ENCODE measurements at regions not wholly inside any gene's neighbourhood (a gene's known extent, or its start where the extent isn't known, plus 50 kb on each side); places are given as distances from the start of the nearest gene placed in this dataset.

DNA sequence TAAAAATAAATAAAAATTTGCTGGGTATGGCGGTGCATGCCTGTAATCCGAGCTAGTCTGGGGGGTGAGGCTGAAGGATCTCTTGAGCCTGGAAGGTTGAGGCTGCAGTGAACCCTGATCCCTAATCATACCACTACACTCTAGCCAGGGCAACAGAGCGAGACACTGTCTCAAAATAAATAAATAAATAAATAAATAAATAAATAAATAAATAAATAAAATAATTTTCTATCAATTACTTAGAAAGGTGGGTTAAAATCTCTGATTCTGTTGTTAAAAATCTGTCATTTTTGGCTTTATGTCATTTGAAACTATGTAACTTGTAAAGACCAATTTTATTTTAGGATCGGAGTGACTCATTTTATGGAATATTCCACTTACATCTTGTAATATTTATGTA, 958.6 kb downstream of the NXPH1 start:
- no peak for TF ChIP-seq CTCF (IDR thresholded peaks at IDR 0.05; ENCODE audit: low read depth, low read length)
- no peak for TF ChIP-seq EZH2phosphoT487 (IDR thresholded peaks at IDR 0.05; ENCODE audit: low read depth)

All from OCI-LY3 (cell line).